Peyer's patch (tissue), 4 donors: ENCODE measurements at regions not wholly inside any gene's neighbourhood (a gene's known extent, or its start where the extent isn't known, plus 50 kb on each side); places are given as distances from the start of the nearest gene placed in this dataset.

Source experiments
- POLR2A ChIP-seq, 2 donors: fragments of 450-650 bp; IDR thresholded peaks; one replicate each; pipeline ENCODE4 v1.5.1; 2017; ENCODE audit warnings: antibody characterized with exemption in 2 of 2, mild to moderate bottlenecking in 2 of 2, moderate library complexity in 2 of 2
- TF ChIP-seq, protein P1 (sequence below), 6 experiments: fragments of 450-650 bp in 4 of 6; fragments of 200-600 bp in 2 of 6; sonication (generic) in 1 of 6; IDR thresholded peaks; one replicate each; pipeline ENCODE4 v1.5.1; 2017 to 2019; ENCODE audit warnings: antibody characterized with exemption in 6 of 6, mild to moderate bottlenecking in 3 of 6, moderate library complexity in 1 of 6

DNA sequence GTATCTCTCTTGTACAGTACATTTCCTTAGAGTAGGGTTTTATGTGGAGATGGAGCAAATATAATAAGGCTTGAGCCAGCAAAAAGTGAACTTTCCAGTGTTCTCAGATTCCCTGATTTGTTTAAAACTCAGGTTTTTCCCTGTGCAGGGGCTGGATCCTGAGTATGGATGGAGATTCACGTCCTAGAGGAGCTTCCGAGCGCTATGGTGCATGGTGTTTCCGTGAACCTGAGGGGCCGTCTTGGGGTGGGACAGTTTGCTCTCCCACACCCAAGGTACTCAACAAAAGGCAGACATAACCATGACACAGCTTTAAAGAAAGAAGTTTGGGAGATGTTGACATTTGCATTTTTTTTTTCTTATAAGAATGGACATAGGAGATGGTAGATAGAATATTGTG lies 122.5 kb downstream of the SEC23IP start:
- TF ChIP-seq, protein P1, sequence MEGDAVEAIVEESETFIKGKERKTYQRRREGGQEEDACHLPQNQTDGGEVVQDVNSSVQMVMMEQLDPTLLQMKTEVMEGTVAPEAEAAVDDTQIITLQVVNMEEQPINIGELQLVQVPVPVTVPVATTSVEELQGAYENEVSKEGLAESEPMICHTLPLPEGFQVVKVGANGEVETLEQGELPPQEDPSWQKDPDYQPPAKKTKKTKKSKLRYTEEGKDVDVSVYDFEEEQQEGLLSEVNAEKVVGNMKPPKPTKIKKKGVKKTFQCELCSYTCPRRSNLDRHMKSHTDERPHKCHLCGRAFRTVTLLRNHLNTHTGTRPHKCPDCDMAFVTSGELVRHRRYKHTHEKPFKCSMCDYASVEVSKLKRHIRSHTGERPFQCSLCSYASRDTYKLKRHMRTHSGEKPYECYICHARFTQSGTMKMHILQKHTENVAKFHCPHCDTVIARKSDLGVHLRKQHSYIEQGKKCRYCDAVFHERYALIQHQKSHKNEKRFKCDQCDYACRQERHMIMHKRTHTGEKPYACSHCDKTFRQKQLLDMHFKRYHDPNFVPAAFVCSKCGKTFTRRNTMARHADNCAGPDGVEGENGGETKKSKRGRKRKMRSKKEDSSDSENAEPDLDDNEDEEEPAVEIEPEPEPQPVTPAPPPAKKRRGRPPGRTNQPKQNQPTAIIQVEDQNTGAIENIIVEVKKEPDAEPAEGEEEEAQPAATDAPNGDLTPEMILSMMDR (IDR thresholded peaks at IDR 0.05), result no peak
- no peak for TF ChIP-seq POLR2A (IDR thresholded peaks at IDR 0.05)
